Neuron (in vitro differentiated cells): ENCODE measurements at regions not wholly inside any gene's neighbourhood (a gene's known extent, or its start where the extent isn't known, plus 50 kb on each side); places are given as distances from the start of the nearest gene placed in this dataset.

Experiments
- H2AFZ ChIP-seq: one replicate; pipeline ENCODE4 v1.6.1; 2013; ENCODE audit warnings: low read depth, mild to moderate bottlenecking, inconsistent platforms, low read length, moderate library complexity
- H3K27me3 ChIP-seq: one replicate; pipeline ENCODE4 v1.6.1; 2013; ENCODE audit warnings: low read length; ENCODE audit not compliant: insufficient read depth
- H3K36me3 ChIP-seq: one replicate; pipeline ENCODE4 v1.6.1; 2013; ENCODE audit warnings: low read length; ENCODE audit not compliant: insufficient read depth
- H3K4me1 ChIP-seq: one replicate; pipeline ENCODE4 v1.6.1; 2013; ENCODE audit warnings: low read length; ENCODE audit not compliant: insufficient read depth
- H3K4me3 ChIP-seq: 2 replicates; pipeline ENCODE4 v1.5.1; 2013; ENCODE audit warnings: mild to moderate bottlenecking, low read length, moderate library complexity
- H3K9me3 ChIP-seq: one replicate; pipeline ENCODE4 v1.6.1; 2013; ENCODE audit warnings: low read length

- no peaks in the 10 kb centered on the region for H3K4me1 ChIP-seq
- H3K9me3 ChIP-seq, result no peaks in the 10 kb centered on the region
- H3K27me3 ChIP-seq, result no peaks in the 10 kb centered on the region
- no peak overlapping the region for H3K4me3 ChIP-seq
- H2AFZ ChIP-seq, result no peak overlapping the region
- H3K36me3 ChIP-seq, result no peaks in the 10 kb centered on the region
Observed at GRCh38 chr3:67995206-67995605, 340.8 kb upstream of the SUCLG2 start.

DNA sequence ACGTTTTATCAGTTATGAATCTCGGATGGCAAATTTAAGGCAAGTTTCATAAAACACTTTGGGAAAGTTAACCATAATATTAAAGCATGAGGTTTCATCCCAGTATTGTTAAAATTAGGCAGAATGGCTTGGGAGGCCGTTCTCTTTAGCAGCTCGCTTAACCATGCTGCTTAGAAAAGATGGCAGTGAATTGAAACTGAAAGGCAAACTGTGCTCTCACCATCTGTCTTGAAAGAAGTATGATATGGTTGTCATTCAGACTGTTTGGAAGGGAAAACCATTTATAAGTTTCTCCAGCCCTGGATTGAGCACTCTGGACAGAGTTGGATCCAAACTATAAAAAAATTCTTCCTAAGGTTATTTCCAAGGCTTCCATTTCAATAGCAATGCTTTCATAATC lies 332.3 kb upstream of the SUCLG2 start:
- H3K4me1 ChIP-seq, result no peaks in the 10 kb centered on the region
- H3K36me3 ChIP-seq, result no peaks in the 10 kb centered on the region
- H3K27me3 ChIP-seq, result peaks cover 2% of the 10 kb centered on the region
- H3K9me3 ChIP-seq, result no peaks in the 10 kb centered on the region
- H2AFZ ChIP-seq, result no peak overlapping the region
- H3K4me3 ChIP-seq, result no peak overlapping the region

DNA sequence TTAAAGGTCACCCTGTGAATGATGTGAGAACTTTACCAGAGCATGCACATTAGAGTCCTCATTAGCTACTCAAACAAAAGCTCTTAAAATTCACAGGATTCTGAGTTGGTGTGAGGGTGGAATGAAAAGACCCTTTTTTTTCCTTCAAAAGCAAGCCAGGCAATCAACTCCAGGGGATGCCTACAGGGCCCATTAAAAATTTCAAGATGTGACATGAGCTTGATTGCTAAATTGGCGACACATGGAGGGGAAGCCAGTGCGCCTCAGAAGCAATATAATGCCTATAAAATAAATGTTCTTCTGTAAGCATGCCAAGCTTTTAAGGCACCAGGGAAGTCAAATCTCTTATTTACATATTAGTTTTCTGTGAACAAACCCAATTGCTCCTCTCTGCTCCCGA lies 328.8 kb upstream of the SUCLG2 start:
- no peaks in the 10 kb centered on the region for H3K36me3 ChIP-seq
- no peaks in the 10 kb centered on the region for H3K4me1 ChIP-seq
- H3K4me3 ChIP-seq, result no peak overlapping the region
- no peak overlapping the region for H2AFZ ChIP-seq
- H3K9me3 ChIP-seq, result no peaks in the 10 kb centered on the region
- peaks cover 2% of the 10 kb centered on the region for H3K27me3 ChIP-seq

DNA sequence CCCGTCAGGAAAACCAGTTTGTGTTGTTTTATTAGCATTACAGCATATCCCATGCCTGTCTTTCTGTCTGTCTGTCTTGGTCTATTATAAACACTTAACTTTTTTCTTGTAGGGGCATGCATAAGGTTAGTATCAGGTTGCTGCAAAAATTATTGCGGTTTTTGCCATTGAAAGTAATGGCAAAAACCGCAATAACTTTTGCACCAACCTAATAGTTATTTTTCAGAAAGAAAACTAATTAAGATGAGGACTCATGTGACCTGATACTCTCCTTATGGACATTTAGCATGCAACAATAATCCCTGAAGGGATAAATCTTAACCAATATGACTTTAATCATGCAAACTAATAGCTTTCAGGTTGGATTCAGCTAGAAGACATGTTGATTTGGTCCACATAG lies 326.7 kb upstream of the SUCLG2 start:
- H3K4me3 ChIP-seq, result no peak overlapping the region
- H2AFZ ChIP-seq, result no peak overlapping the region
- no peaks in the 10 kb centered on the region for H3K36me3 ChIP-seq
- H3K4me1 ChIP-seq, result no peaks in the 10 kb centered on the region
- H3K9me3 ChIP-seq, result no peaks in the 10 kb centered on the region
- no peaks in the 10 kb centered on the region for H3K27me3 ChIP-seq

DNA sequence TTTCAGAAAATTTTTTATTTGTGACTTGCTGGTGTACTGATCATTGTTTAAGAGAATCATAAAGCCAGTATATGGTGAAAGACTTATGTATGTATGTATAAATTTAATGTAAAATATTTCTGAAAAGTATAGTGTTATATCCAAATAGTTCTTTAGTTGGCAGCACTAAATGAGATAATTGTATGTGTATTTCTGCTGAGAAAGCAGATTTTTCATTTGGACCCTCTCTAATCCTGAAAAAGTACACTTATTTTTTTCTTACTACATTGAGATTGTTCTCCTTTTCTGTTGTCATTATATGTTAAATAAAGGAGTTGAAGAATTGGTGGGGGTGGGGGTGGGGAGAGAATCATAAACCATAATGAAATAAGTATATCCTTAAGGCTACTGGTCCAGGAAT lies 324.9 kb upstream of the SUCLG2 start:
- Histone ChIP-seq H3K9me3 (no peaks in the 10 kb centered on the region), H3K36me3 (no peaks in the 10 kb centered on the region), H3K27me3 (no peaks in the 10 kb centered on the region), H2AFZ (no peak overlapping the region), H3K4me3 (no peak overlapping the region), H3K4me1 (no peaks in the 10 kb centered on the region)

DNA sequence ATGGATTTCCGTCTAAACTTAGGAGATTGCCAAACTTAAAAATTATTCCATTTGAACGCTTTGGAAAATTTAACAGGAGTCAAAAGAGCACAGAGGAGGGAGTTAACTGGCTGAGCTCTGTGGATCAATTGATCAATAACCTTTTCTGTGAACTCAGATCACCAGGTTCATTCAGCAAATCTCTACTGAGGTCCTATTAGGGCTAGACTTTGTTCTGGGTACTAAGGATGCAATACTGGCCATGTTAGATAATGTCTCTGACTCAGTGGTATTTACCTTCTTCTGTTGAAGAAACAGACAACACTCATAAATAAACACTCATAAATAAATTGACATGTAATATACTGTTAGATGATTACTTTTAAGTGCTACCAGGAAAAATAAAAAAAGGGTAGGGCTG lies 323.4 kb upstream of the SUCLG2 start:
- Histone ChIP-seq H2AFZ (no peak overlapping the region), H3K9me3 (no peaks in the 10 kb centered on the region), H3K4me1 (no peaks in the 10 kb centered on the region), H3K4me3 (no peak overlapping the region), H3K27me3 (no peaks in the 10 kb centered on the region), H3K36me3 (no peaks in the 10 kb centered on the region)

DNA sequence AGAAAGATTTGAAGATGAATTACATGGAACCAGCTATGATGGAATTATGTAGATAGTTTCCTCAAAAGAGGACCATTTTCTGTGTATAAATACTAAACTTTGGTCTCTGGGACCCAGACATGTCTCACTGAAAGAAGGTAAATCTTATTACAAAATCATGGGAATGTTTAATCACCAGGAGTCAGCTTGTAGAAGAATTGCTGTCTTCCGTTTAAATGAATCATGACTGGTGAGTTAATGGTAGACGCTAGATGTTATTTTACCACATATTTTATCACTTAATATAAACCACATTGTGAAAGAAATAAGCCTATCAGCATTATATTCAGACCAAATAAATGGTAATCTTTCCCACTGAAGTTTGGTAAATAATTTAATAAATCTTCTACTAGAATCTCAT lies 322.3 kb upstream of the SUCLG2 start:
- Histone ChIP-seq H2AFZ (no peak overlapping the region), H3K4me3 (no peak overlapping the region), H3K9me3 (no peaks in the 10 kb centered on the region), H3K36me3 (no peaks in the 10 kb centered on the region), H3K27me3 (no peaks in the 10 kb centered on the region), H3K4me1 (no peaks in the 10 kb centered on the region)

DNA sequence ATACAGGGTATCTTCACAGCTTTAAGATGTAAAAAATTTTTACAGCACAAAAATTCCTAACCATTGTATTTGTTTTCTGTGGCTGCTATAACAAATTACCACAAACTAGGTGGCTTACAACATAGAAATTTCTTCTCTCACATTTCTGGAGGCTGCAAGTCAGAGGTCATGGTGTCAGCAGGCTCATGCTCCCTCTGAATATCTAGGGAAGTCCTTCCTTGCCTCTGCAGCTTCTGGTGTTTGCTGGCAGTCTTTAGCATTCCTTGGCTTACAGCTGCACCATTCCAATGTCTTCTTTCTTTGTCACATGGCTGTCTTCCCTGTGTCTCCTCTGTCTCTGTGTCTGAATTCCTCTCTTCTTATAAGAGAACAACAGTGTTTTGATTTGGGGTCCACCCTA lies 310.2 kb upstream of the SUCLG2 start:
- Histone ChIP-seq H3K4me1 (no peaks in the 10 kb centered on the region), H3K4me3 (no peak overlapping the region), H3K36me3 (no peaks in the 10 kb centered on the region), H3K27me3 (no peaks in the 10 kb centered on the region), H3K9me3 (no peaks in the 10 kb centered on the region), H2AFZ (no peak overlapping the region)

DNA sequence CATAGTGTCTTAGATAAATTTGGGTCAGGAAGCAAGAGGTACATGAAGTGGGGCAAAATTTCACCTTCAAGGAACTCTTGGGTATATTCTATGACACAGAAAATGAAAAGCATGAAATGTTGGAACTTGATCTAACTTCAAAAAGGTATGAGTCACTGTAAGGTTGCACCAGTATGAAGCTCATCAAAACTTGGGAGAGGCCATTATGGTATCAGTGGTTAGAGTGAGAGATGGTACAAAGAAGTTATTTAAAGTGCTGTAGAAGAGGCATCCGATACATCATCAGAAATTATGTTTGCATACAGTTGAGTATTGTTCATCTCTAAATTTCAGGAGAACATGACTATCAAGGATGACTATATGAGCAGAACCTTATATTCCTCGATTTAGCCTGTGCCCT lies 302.9 kb upstream of the SUCLG2 start:
- no peak overlapping the region for H3K4me3 ChIP-seq
- H2AFZ ChIP-seq, result no peak overlapping the region
- no peaks in the 10 kb centered on the region for H3K4me1 ChIP-seq
- H3K36me3 ChIP-seq, result no peaks in the 10 kb centered on the region
- H3K9me3 ChIP-seq, result no peaks in the 10 kb centered on the region
- no peaks in the 10 kb centered on the region for H3K27me3 ChIP-seq

DNA sequence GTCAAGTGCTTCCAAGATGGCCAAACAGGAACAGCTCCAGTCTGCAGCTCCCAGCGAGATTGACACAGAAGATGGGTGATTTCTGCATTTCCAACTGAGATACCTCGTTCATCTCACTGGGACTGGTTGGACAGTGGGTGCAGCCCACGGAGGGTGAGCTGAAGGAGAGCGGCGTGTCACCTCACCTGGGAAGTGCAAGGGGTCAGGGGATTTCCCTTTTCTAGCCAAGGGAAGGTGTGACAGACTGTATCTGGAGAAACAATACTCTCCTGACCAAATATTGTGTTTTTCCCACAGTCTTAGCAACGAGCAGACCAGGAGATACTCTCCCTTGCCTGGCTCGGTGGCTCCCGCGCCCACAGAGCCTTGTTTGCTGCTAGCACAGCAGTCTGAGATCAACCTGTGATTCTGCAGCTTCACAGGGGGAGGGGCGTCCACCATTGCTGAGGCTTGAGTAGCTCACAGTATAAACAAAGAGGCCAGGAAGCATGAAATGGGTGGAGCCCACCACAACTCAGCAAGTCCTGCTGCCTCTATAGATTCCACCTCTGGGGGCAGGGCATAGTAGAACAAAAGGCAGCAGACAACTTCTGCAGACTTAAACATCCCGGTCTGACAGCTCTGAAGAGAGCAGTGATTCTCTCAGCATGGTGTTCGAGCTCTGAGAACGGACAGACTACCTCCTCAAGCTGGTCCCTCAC lies 293.5 kb upstream of the SUCLG2 start:
- Histone ChIP-seq H3K36me3 (no peaks in the 10 kb centered on the region), H3K4me3 (no peak overlapping the region), H3K4me1 (peaks cover 5% of the 10 kb centered on the region), H3K27me3 (no peaks in the 10 kb centered on the region), H2AFZ (peak overlapping the region; percentile 23), H3K9me3 (no peaks in the 10 kb centered on the region)

DNA sequence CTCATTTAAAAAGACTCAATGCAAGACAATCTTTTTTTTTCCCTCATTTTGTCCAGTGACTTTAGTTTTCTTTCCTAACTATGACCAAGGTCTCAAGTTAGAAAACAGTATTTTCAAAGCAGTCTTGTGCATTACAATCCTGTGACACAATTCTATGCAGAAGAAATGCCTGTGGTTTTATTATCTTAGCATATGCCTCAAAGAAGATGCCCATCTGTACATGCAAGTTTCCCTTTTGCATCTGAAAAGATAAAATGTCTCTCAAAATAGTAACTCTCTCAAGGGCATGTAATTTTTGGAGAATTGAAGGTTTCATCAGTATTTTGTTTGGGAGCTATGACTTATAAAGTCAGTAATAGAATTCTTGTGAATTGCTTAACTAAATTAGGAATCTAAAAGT lies 292.0 kb upstream of the SUCLG2 start:
- no peak overlapping the region for H2AFZ ChIP-seq
- no peaks in the 10 kb centered on the region for H3K27me3 ChIP-seq
- H3K36me3 ChIP-seq, result no peaks in the 10 kb centered on the region
- H3K9me3 ChIP-seq, result no peaks in the 10 kb centered on the region
- no peak overlapping the region for H3K4me3 ChIP-seq
- peaks cover 5% of the 10 kb centered on the region for H3K4me1 ChIP-seq

- H3K27me3 ChIP-seq, result no peaks in the 10 kb centered on the region
- H2AFZ ChIP-seq, result no peak overlapping the region
- H3K36me3 ChIP-seq, result no peaks in the 10 kb centered on the region
- no peak overlapping the region for H3K4me3 ChIP-seq
- peaks cover 5% of the 10 kb centered on the region for H3K4me1 ChIP-seq
- no peaks in the 10 kb centered on the region for H3K9me3 ChIP-seq
Observed at GRCh38 chr3:67943546-67943945, 289.1 kb upstream of the SUCLG2 start.

DNA sequence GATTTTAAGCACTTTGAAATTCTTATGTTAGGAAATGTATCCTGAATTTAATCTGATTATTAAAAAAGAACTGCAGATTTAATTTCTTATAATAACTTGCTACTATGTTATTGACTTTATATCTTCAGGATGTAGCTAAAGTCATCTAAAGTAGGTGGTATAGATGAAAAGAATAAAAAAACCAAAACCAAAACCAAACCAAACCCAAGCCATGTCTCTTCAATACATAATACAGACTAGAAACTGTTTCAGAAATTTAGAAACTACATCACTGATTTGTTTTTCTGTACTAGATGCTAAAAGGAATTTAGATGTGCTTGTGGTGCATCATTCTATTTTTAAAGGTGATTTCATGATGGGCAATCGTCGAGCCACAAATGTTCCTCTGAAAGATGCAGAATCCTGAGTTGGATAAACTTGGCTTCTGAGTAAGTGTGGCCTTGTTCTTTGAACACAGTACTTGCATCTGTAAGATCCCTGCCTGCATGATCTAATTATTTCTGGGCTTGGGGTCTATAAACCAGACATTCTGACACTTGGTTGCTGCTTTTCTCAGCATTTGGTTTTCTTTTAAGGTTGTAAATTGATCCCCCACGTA lies 287.1 kb upstream of the SUCLG2 start:
- Histone ChIP-seq H2AFZ (no peak overlapping the region), H3K9me3 (no peaks in the 10 kb centered on the region), H3K27me3 (no peaks in the 10 kb centered on the region), H3K4me1 (no peaks in the 10 kb centered on the region), H3K36me3 (no peaks in the 10 kb centered on the region), H3K4me3 (no peak overlapping the region)
